OCI-M2 (cell line): ENCODE measurements at regions not wholly inside any gene's neighbourhood (a gene's known extent, or its start where the extent isn't known, plus 50 kb on each side); places are given as distances from the start of the nearest gene placed in this dataset.

Experiments
- DNase-seq: peaks from one replicate; lab custom pipeline; 2025; ENCODE audit not compliant: unreplicated experiment; lab: John Stamatoyannopoulos, UW

DNA sequence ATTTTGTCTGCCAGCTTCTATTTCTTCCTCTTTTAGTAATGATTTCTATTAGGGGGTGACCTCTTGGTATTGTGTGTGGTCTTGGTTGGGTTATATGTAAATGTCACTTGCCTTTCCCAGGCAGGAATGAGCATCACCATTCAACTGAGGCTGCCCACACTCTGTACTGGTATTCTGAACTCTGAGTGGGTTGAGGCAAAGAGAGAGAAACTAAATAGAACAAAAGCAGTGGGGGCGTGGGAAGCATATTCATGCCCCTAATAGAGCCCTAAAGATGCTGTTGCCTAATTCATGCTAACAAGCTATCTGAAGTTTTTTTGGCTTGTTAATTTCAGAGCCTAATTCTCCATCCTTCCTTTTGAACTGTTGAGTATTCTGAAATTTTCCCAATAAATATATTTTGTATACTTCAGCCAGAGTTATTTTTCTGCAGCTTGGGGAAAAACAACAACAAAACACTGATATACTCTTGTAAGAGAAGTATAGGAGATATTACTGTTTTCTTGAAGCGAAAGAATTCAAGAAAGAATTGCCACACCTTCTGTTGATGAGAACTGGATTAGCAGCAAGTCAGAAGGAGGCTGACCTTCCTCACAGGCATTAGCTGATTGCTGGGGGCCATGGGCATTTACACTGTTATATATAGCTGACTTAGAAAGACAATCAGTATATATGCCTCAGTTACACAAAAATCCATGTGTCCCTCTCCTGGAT is 315.8 kb upstream of the KLF12 start:
- DNase-seq = no peak

DNA sequence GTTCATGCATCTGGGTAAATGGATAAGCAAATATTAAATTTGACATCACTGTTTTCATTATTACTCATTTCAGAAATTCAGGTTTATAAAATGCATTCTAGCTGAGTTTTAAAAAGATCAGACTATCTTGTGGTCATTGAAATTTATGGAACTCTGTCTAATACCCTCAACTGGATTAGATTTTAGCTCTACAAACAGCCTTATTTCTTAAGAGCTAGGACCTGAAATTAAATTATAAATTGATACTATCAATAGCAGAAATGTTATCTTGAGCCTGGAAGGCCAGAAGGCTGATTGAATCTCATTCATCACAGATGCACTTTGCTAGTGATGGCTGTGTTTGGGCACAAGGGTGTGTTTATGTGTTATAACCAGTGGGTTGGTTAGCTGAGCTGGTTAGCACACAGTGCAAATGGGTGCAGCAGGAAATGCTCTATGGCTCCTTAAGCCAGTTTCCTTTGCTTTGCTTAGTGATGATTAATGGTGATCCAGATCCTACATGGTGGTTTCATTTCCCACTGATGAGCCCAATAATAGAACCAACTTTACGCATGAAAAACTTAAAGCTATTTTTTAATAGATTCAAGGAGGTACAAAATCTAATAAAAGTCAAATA is 310.8 kb upstream of the KLF12 start:
- DNase-seq = no peak

DNA sequence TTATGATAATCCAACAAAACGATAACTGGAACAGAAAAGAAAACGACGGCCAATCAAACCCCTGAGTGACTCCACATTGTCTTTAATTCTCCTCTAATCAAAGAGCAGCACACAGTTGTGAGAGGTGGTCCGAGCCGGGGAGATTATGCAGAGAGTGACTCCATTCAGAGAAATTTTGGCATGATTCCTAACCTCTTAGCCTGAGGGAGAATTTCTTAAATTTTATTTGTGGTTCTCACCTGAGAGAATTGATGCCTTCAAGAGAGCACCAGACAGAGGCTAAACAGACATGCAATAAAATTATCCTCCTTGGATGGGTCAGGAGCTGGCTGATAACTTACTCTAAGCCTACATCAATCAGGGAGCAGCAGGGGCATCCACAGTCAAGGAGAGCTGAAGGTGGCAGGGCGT is 310.0 kb upstream of the KLF12 start:
- DNase-seq = no peak

DNA sequence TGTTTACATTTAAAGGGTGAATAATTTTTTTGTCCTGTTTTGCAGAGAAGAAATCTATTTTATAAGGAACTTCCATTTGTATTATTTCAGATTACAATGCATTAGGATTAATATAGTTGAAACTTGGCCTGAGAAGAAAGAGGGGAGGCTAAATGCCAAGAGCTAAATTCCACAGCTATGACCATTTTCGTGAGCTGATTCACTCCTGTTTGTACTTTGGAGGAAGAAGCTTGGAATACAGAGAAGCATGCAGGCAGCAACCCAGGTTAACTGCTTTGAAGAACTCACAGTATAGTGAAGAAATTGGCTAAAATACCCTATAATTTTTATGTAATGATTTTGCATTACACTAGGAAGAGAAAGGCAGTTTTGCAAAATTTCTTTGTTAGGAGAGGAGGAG is 309.4 kb upstream of the KLF12 start:
- DNase-seq = no peak

DNA sequence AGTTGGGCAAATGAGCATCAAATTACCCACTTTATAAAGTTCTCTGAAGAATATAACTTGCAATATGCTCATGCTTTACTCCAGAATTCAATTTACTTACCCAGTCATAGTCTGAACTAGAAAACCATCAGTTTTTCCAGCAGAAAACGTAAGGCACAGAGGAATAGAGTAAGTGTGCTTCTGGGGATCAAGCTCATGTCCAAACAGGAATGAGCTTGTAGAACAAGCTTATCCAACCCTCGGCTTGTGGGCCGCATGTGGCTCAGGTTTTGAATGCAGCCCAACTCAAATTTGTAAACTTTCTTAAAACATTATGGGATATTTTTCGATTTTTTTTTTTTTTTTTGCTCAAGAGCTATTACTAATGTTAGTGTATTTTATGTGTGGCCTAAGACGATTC is 308.5 kb upstream of the KLF12 start:
- no peak for DNase-seq

DNA sequence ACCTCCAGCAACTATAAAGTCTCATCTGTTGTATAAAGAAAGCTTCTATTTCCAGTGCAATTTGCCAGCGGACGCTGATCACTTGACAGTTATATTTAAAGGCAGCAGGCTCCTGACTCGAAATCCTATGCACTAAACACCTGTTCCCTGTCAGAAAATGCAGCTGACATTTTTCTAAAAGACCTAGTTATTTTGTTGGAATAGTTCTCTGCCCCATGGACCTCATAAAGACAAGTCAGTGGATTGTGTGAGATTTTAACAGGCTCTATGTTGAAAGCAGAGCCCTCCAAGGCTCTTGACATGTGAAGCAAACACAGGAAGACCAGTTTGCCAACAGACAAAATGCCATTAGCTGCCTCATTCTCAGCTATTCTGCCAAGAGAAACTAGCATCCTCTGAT is 304.7 kb upstream of the KLF12 start:
- DNase-seq = no peak

DNA sequence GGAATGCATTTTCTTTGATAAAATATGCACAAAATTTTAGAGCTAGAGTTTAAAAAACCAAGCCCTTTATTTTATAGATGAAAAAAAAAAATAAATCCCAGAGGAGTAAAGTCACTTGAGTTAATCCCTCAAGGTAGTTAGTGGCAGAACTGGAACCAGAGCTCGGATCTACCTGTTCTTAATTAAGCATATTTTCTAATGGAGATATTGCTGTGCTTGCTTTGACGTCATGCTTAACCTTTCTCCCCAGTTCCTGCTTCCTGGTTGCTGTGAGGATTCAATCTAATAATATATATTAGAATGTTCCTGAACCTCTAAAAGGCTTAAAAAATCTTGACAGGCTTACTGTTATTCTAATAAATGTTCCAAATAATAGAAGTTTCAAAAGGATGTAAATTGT is 300.6 kb upstream of the KLF12 start:
- no peak for DNase-seq

DNA sequence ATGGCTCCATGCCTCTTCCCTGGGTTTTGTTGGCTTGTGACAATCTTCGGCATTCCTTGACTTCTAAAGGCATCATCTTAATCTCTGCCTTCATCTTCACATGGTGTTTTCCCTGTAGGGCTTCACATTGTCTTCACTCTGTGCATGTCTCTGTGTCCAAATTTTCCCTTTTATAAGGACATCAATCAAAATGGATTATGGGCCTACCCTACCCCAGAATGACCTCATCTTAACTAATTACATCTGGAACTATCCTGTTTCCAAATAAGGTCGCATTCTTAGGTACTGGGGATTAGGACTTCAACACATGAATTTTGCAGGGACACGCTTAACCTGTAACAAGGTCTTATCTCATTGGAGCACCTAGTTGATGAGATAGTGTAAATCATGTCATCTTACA is 290.3 kb upstream of the KLF12 start:
- no peak for DNase-seq

DNA sequence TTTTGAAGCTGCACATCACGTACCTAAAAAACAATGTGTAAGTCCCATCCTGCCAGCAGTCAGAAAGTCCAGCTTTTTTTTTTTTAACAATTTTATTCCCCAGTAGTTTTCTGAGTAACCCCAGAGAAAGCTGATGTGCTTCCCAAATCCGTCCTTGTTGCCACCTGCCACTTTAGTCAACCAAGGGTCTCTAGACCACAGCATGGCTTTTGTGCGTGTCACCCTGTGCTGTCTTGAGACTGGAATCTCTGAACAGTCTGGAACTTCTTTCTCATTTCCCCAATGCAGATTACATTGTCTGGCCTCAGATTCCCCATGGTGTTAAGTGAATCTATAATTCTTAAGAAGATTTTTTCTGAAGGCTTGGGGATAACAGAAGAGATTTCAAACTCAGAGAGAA is 289.2 kb upstream of the KLF12 start:
- DNase-seq = no peak

DNA sequence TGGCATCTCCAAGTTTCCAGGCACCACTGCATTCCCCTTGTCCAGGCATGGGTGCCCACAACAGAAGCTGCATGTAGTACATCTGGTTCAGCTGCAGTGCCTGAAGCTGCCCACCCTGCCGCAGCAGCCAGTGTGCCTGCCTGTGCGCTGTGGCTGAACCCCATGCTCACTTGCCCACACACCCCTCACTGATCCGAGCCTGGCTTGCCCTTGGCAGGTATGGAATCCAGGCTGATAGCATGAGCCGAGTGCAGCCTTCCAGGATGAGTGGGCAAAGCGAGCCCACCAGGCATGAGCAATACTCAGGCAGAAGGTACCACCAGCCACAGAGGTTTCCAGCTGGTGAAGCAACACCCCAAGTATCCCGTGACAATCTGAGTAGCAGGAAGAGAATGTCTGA is 280.3 kb upstream of the KLF12 start:
- DNase-seq = no peak

DNA sequence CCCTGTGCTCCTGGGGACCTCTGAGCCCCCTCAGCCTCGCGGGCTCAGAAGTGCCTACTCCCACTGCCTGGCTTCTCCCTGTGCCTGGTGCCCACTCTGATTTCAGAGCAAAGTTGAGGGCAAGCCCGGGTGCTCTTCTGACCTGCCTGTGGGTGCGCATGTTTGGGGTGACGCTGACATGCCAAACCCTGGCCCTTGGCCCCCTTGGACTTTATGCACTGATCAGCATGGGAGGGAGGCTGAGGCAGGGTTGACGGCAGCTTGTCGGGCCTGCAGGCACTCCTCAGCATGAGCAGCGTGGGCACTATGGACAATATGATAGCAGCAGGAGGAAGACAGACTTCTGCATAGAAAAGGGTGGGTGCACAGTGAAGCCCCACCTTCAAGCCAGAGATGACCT is 279.3 kb upstream of the KLF12 start:
- DNase-seq = no peak

DNA sequence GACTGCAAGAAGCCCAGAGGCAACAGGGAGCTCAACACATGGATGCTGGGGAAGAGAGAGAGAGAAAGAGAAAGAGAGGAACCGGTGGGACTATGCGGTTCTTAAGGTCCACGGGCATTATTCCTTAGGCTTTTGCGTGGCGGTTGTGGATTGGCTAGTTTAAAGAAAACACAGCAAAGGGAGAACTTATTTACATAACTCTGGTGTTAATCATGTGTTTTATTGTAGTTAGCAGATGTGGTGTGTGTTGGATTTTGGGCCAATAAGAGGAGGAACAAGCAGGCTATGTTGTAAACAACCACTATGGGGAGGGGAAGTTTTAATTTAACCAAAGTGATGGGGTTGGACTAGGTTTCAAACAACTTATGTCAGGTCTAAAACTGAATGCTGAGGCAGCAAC is 275.3 kb upstream of the KLF12 start:
- DNase-seq = no peak

DNA sequence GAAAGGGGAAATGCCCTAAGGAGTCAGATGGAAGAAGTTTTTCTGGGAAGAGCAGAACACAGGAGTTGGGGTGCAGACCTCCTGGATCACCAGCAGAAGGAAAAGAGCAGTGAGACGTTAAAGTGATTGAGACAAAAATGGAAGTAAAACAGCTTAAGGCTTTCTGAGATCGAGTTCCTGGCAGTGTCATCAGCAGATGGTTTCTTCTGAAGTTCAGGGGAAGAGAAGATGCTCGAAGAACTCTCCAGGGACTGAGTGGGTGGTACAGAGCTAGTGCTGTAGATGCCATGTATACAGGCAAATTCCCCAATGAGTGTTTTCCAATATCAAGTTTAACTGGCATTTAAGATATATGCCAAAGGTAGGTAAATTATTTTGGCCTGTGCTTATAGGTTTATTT is 272.2 kb upstream of the KLF12 start:
- DNase-seq = no peak

DNA sequence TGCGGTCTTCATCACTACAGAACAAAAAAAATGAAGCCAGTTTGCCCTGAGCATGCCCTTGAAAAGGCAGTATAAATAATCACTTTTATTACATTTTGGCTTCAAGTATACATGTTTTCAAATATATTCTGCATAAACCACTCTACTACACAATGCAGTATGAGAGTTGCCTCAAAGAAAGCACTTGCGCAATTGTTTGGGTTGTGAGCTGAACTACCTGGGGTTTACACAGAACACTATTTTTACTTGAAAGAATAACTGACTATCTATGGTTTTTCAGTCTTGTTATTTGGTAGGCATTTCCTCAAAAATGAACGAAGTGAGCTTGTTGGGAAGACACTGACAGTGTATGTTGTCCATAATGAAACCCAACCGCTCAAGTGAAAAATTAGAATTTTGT is 264.4 kb upstream of the KLF12 start:
- no peak for DNase-seq

DNA sequence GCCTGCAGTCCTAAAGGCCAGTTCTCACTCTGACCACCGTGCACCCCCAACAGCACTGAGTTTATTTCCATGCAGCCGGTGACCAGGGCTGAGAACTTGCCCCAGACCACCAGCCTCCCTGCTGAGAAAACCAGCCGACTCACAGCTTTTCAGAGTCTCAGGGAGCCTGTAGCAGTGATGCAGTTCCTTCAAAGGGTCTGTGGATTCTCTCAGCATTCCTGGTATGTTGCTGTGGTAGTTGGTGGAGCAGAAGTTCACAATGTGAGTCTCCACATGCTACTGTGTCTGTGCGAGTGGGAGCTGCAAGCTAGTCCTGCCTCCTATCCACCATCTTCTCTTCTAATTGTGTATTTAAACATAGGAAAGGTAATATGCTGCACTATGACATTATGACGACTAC is 254.9 kb upstream of the KLF12 start:
- DNase-seq = no peak

DNA sequence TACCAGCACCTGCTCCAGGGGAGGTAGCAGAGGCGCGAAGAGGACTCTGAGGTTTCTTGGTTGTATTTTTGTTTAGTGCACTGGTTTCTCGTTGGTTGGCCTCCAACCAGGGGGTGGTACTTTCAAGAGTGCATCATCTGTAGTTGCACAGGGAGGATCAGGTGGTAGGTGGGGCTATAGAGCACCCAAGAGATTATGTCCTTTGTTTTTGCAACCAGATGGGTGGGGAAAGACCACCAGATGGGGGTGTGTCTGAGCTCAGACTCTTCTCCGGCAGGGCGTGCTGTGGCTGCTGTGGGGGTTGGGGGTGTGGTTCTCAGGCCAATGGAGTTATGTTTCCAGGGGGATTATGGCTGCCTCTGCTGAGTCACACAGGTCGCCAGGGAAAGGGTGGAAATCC is 254.4 kb upstream of the KLF12 start:
- DNase-seq = no peak

DNA sequence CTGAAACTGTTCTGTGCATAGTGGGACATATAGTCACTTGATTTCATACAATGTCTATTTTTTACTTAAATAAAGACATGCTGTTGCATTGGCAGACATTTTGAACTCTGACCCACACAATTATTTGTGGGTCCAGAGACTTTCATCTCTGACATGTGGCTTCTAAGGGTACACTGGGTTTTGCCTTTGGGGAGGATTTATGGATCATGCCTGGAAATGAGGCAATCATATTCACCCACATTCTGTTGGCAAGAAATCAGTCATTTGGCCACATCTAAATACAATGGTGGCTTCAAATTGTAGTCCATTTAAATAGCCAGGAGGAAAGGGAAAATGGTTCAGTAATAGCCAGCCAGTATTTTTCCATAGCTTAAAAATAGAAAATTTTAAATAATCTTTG is 238.3 kb upstream of the KLF12 start:
- DNase-seq = no peak

DNA sequence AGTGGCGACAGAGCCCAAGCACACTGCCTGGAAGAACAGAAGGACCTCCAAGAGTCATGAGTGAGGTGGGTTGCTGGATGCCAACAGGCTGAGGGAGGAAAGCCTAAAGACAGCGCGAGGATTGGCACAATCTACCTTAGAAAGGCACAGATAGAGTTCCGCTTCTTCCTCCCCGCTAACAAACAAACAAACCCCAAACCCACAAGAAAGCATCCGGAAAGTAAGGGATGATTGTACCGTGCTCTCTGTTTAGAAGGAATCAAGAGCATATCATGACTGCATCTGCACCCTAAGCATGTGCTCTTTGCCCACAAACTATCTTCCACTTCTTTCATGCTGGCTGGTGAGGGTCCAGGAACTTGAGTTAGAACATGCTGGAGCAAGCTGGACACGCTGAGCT is 233.0 kb upstream of the KLF12 start:
- no peak for DNase-seq

DNA sequence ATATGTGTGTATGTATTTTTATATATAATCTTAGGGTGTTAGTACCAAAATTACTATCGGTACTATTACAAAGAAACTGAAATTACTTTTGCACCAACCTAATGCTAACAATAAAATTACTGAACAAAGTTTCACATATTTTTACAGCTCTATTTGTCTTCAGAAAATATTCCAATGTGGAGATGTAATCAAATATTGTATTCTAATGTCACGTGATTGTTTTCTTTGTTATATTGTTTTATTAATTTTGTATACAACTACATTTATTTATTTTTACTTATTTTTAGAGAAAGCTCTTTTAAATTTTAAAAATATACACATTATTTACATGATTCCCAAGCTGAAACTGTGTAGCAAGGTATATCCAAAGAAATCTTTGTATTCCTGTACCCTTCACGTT is 227.1 kb upstream of the KLF12 start:
- DNase-seq = no peak

DNA sequence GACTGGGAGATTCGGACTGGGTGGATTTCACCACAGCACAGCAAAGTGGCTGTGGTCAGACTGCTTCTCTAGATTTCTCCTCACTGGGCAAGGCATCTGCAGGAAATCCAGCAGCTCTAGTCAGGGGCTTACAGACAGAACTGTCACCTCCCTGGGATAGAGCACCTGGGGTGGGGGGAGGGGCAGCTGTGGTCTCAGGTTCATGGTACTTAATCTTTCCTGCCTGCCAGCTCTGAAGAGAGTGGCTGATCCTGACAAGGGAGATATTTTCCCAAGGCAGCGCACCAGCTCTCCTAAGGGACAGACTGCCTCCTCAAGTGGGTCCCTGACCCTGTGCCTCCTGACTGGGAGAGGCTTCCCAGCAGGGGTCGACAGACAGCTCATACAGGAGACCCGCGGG is 212.8 kb upstream of the KLF12 start:
- no peak for DNase-seq

DNA sequence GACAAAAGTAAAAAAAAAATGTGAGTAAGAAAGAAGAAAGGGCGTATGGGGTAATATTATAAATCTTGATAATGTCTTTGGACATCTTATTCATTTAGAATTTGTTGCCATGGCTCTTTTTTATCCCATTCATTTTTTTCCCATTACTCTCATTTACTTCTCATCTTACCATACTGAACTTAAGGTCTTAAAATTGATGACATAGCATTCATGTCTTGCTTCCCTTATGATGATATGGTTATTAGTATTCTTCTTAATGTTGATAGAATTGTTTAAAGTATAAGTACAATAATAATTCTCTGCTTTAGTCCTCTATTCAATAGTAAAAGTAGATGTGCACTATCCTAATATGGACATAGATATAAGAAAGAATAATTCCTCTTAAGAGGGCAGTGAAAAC is 204.1 kb upstream of the KLF12 start:
- no peak for DNase-seq

DNA sequence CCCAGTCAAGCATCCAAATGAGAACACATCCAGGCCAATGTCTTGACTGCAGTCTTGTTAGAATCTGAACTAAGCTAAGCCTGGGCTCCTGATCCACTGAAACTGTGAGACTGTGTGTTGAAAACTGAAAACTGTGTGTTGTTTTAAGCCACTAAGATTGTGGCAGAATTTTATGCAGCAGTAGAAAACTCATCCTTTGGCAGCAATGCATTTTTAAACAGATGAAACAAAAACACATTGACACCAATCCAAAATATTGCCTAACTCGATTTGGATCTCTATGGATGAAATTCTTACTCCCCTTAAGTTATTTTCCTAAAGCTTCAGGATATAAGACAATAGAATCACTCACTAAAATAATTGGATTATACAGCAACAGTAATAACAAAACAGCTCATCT is 202.3 kb upstream of the KLF12 start:
- no peak for DNase-seq

DNA sequence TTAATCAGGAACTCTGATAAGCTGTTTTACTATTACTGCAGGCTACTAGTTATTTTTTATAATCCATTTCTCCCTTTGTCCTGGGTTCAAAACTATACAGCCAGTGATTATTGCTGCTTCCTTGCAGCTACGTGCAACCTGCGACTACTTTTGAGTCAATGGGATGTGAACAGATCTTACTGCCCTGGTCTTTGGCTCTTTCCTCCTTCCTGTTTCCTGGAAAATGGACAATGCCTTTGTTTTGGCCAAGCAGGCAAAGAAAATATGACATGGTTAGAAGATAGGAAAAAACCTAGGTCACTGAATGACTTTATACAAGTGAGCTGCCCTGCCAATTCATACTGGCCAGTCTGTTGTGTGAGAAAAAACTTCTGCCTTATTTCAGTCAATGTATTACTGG is 201.2 kb upstream of the KLF12 start:
- DNase-seq = no peak
